Upper lobe of left lung (tissue), 4 donors: ENCODE measurements at regions not wholly inside any gene's neighbourhood (a gene's known extent, or its start where the extent isn't known, plus 50 kb on each side); places are given as distances from the start of the nearest gene placed in this dataset.

Source experiments
- POLR2A ChIP-seq, 4 donors: fragments of 450-650 bp; IDR thresholded peaks; one replicate each; pipeline ENCODE4 v1.5.1; 2016 to 2017; ENCODE audit warnings: antibody characterized with exemption in 4 of 4, mild to moderate bottlenecking in 2 of 4
- TF ChIP-seq, protein P1 (sequence below), 6 experiments: fragments of 450-650 bp in 4 of 6; fragments of 200-600 bp in 2 of 6; sonication (generic) in 2 of 6; IDR thresholded peaks; one replicate each; pipeline ENCODE4 v1.5.1; 2016 to 2019; ENCODE audit warnings: antibody characterized with exemption in 6 of 6

DNA sequence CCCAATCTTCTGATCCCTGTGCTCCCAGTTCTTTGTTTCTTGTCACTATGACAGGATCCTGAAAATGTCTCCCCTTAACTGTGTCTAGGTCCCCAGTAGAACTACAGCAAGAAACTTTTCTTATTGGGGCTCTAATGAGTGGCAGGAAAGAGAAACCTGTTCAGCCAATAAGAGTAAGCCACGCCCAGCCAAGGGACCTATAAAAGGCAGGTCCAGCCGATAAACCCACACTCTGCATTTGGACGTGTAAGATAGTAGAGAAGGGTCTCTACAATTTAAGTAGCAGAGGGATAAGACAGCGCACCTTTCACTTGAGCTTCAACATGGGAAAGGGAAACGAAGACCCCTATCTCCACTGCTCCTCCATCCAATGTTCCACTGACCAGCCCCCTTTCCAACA, 149.9 kb downstream of the LMLN start:
- TF ChIP-seq, protein P1, sequence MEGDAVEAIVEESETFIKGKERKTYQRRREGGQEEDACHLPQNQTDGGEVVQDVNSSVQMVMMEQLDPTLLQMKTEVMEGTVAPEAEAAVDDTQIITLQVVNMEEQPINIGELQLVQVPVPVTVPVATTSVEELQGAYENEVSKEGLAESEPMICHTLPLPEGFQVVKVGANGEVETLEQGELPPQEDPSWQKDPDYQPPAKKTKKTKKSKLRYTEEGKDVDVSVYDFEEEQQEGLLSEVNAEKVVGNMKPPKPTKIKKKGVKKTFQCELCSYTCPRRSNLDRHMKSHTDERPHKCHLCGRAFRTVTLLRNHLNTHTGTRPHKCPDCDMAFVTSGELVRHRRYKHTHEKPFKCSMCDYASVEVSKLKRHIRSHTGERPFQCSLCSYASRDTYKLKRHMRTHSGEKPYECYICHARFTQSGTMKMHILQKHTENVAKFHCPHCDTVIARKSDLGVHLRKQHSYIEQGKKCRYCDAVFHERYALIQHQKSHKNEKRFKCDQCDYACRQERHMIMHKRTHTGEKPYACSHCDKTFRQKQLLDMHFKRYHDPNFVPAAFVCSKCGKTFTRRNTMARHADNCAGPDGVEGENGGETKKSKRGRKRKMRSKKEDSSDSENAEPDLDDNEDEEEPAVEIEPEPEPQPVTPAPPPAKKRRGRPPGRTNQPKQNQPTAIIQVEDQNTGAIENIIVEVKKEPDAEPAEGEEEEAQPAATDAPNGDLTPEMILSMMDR (IDR thresholded peaks at IDR 0.05): no peak
- TF ChIP-seq POLR2A (IDR thresholded peaks at IDR 0.05): no peak
